Activated T-cell treated with anti-CD3 and anti-CD28 coated beads, Interleukin-2, amount 50 U/mL, for 24 hours (primary cell): ENCODE measurements at regions not wholly inside any gene's neighbourhood (a gene's known extent, or its start where the extent isn't known, plus 50 kb on each side); places are given as distances from the start of the nearest gene placed in this dataset.

ENCODE experiments used
- DNase-seq: peaks from one replicate; pipeline ENCODE4 v3.0.0-alpha.2; 2020
- H3K27ac Mint-ChIP-seq: 2 replicates; pipeline ENCODE4 v1.8.0; 2020; ENCODE audit warnings: mild to moderate bottlenecking, mixed read lengths
- H3K27me3 Mint-ChIP-seq: 2 replicates; pipeline ENCODE4 v1.8.0; 2020; ENCODE audit warnings: mixed read lengths
- H3K36me3 Mint-ChIP-seq: 2 replicates; pipeline ENCODE4 v1.8.0; 2020; ENCODE audit warnings: low read depth, mixed read lengths
- H3K4me1 Mint-ChIP-seq: 2 replicates; pipeline ENCODE4 v1.8.0; 2020; ENCODE audit warnings: low read depth, mixed read lengths
- H3K4me3 Mint-ChIP-seq: 2 replicates; pipeline ENCODE4 v1.8.0; 2020; ENCODE audit warnings: mild to moderate bottlenecking, moderate library complexity, mixed read lengths
- H3K9me3 Mint-ChIP-seq: 2 replicates; pipeline ENCODE4 v1.8.0; 2020; ENCODE audit warnings: mixed read lengths

GRCh38 chr1:60598041-60598910 is 484.1 kb upstream of the NFIA start:
- H3K4me3 Mint-ChIP-seq: no peak overlapping the region
- DNase-seq: no peak

GRCh38 chr1:60596791-60597750 is 485.3 kb upstream of the NFIA start:
- DNase-seq: no peak
- Mint-ChIP-seq H3K4me3 (no peak overlapping the region), H3K4me1 (no peaks in the 10 kb centered on the region), H3K27ac (no peak overlapping the region), H3K27me3 (no peaks in the 10 kb centered on the region), H3K36me3 (no peaks in the 10 kb centered on the region), H3K9me3 (peaks cover 8% of the 10 kb centered on the region)

More at GRCh38 chr1:60598041-60598910, 484.1 kb upstream of the NFIA start:
- Mint-ChIP-seq H3K27me3 (no peaks in the 10 kb centered on the region), H3K27ac (no peak overlapping the region), H3K36me3 (no peaks in the 10 kb centered on the region), H3K4me1 (no peaks in the 10 kb centered on the region), H3K9me3 (peaks cover 9% of the 10 kb centered on the region)

GRCh38 chr1:60591583-60591982 is 490.8 kb upstream of the NFIA start:
- H3K27me3 Mint-ChIP-seq: no peaks in the 10 kb centered on the region
- no peak overlapping the region for H3K4me3 Mint-ChIP-seq
- no peaks in the 10 kb centered on the region for H3K36me3 Mint-ChIP-seq
- H3K9me3 Mint-ChIP-seq: peaks cover 8% of the 10 kb centered on the region
- H3K27ac Mint-ChIP-seq: no peak overlapping the region
- H3K4me1 Mint-ChIP-seq: no peaks in the 10 kb centered on the region
- DNase-seq: no peak

- no peak for DNase-seq
- H3K27me3 Mint-ChIP-seq: no peaks in the 10 kb centered on the region
- H3K9me3 Mint-ChIP-seq: peaks cover 2% of the 10 kb centered on the region
- H3K27ac Mint-ChIP-seq: no peak overlapping the region
- H3K4me3 Mint-ChIP-seq: no peak overlapping the region
- H3K36me3 Mint-ChIP-seq: no peaks in the 10 kb centered on the region
- H3K4me1 Mint-ChIP-seq: no peaks in the 10 kb centered on the region
Observed at GRCh38 chr1:60589916-60590315, 492.4 kb upstream of the NFIA start.

GRCh38 chr1:60589046-60589748 is 493.2 kb upstream of the NFIA start:
- Mint-ChIP-seq H3K4me3 (no peak overlapping the region), H3K36me3 (no peaks in the 10 kb centered on the region), H3K27me3 (no peaks in the 10 kb centered on the region), H3K27ac (no peak overlapping the region), H3K9me3 (peaks cover 5% of the 10 kb centered on the region), H3K4me1 (no peaks in the 10 kb centered on the region)
- no peak for DNase-seq

- H3K4me1 Mint-ChIP-seq: no peaks in the 10 kb centered on the region
- no peaks in the 10 kb centered on the region for H3K36me3 Mint-ChIP-seq
- no peak for DNase-seq
- no peaks in the 10 kb centered on the region for H3K27me3 Mint-ChIP-seq
- H3K27ac Mint-ChIP-seq: no peak overlapping the region
- H3K9me3 Mint-ChIP-seq: peaks cover 14% of the 10 kb centered on the region
- no peak overlapping the region for H3K4me3 Mint-ChIP-seq
Observed at GRCh38 chr1:60584371-60584770, 498.0 kb upstream of the NFIA start.

GRCh38 chr1:60583696-60584095 is 498.7 kb upstream of the NFIA start:
- peaks cover 14% of the 10 kb centered on the region for H3K9me3 Mint-ChIP-seq
- no peak overlapping the region for H3K4me3 Mint-ChIP-seq
- H3K27ac Mint-ChIP-seq: no peak overlapping the region
- H3K27me3 Mint-ChIP-seq: no peaks in the 10 kb centered on the region
- no peaks in the 10 kb centered on the region for H3K4me1 Mint-ChIP-seq
- H3K36me3 Mint-ChIP-seq: no peaks in the 10 kb centered on the region
- DNase-seq: no peak

- Mint-ChIP-seq H3K27ac (no peak overlapping the region), H3K4me1 (no peaks in the 10 kb centered on the region), H3K4me3 (no peak overlapping the region), H3K36me3 (no peaks in the 10 kb centered on the region), H3K9me3 (peaks cover 14% of the 10 kb centered on the region), H3K27me3 (no peaks in the 10 kb centered on the region)
- DNase-seq: no peak
Observed at GRCh38 chr1:60581455-60582220, 500.7 kb upstream of the NFIA start.

GRCh38 chr1:60577029-60577428 is 503.5 kb upstream of the C1orf87 start:
- Mint-ChIP-seq H3K4me1 (no peaks in the 10 kb centered on the region), H3K27me3 (no peaks in the 10 kb centered on the region), H3K4me3 (no peak overlapping the region), H3K27ac (no peak overlapping the region), H3K36me3 (no peaks in the 10 kb centered on the region), H3K9me3 (no peaks in the 10 kb centered on the region)
- no peak for DNase-seq

- Mint-ChIP-seq H3K27me3 (no peaks in the 10 kb centered on the region), H3K36me3 (no peaks in the 10 kb centered on the region), H3K9me3 (no peaks in the 10 kb centered on the region), H3K4me1 (no peaks in the 10 kb centered on the region), H3K4me3 (no peak overlapping the region), H3K27ac (no peak overlapping the region)
- DNase-seq: no peak
Observed at GRCh38 chr1:60575326-60575977, 501.9 kb upstream of the C1orf87 start.

- Mint-ChIP-seq H3K36me3 (no peaks in the 10 kb centered on the region), H3K4me3 (no peak overlapping the region), H3K9me3 (no peaks in the 10 kb centered on the region), H3K4me1 (no peaks in the 10 kb centered on the region), H3K27me3 (no peaks in the 10 kb centered on the region), H3K27ac (no peak overlapping the region)
- no peak for DNase-seq
Observed at GRCh38 chr1:60573726-60574409, 500.3 kb upstream of the C1orf87 start.

- Mint-ChIP-seq H3K4me3 (no peak overlapping the region), H3K27me3 (no peaks in the 10 kb centered on the region), H3K36me3 (no peaks in the 10 kb centered on the region), H3K27ac (no peak overlapping the region), H3K9me3 (no peaks in the 10 kb centered on the region), H3K4me1 (no peaks in the 10 kb centered on the region)
- no peak for DNase-seq
Observed at GRCh38 chr1:60573121-60573520, 499.6 kb upstream of the C1orf87 start.

- no peaks in the 10 kb centered on the region for H3K9me3 Mint-ChIP-seq
- H3K27me3 Mint-ChIP-seq: no peaks in the 10 kb centered on the region
- H3K4me3 Mint-ChIP-seq: no peak overlapping the region
- H3K4me1 Mint-ChIP-seq: no peaks in the 10 kb centered on the region
- H3K36me3 Mint-ChIP-seq: no peaks in the 10 kb centered on the region
- H3K27ac Mint-ChIP-seq: no peak overlapping the region
- DNase-seq: no peak
Observed at GRCh38 chr1:60572378-60572777, 498.8 kb upstream of the C1orf87 start.
